ENCODE measurements at regions not wholly inside any gene's neighbourhood (a gene's known extent, or its start where the extent isn't known, plus 50 kb on each side); places are given as distances from the start of the nearest gene placed in this dataset.

- no peak for DNase-seq
Measured at GRCh38 chr11:90803366-90803765, 580.5 kb upstream of the CHORDC1 start.

- no peak for DNase-seq
Measured at GRCh38 chr11:90798769-90799168, 575.9 kb upstream of the CHORDC1 start.

- DNase-seq, result no peak
Measured at GRCh38 chr11:90795746-90796145, 572.9 kb upstream of the CHORDC1 start.

GRCh38 chr11:90788961-90789360 lies 566.1 kb upstream of the CHORDC1 start:
- DNase-seq, result no peak

GRCh38 chr11:90784241-90784814 lies 561.5 kb upstream of the CHORDC1 start:
- DNase-seq, result no peak

- DNase-seq, result no peak
Measured at GRCh38 chr11:90783111-90783510, 560.3 kb upstream of the CHORDC1 start.

GRCh38 chr11:90779098-90779497 lies 556.2 kb upstream of the CHORDC1 start:
- DNase-seq, result no peak

GRCh38 chr11:90775567-90776165 lies 552.8 kb upstream of the CHORDC1 start:
- DNase-seq, result no peak

- no peak for DNase-seq
Measured at GRCh38 chr11:90774727-90775566, 552.1 kb upstream of the CHORDC1 start.

- no peak for DNase-seq
Measured at GRCh38 chr11:90770007-90770406, 547.2 kb upstream of the CHORDC1 start.

- DNase-seq, result no peak
Measured at GRCh38 chr11:90766121-90766520, 543.3 kb upstream of the CHORDC1 start.

- DNase-seq, result no peak
Measured at GRCh38 chr11:90764691-90765090, 541.8 kb upstream of the CHORDC1 start.

GRCh38 chr11:90757849-90758494 lies 535.1 kb upstream of the CHORDC1 start:
- no peak for DNase-seq

- no peak for DNase-seq
Measured at GRCh38 chr11:90756617-90757016, 533.8 kb upstream of the CHORDC1 start.

GRCh38 chr11:90753546-90753945 lies 530.7 kb upstream of the CHORDC1 start:
- DNase-seq, result no peak

GRCh38 chr11:90747057-90747456 lies 524.2 kb upstream of the CHORDC1 start:
- DNase-seq, result no peak

- no peak for DNase-seq
Measured at GRCh38 chr11:90744169-90744568, 521.3 kb upstream of the CHORDC1 start.

GRCh38 chr11:90738799-90739198 lies 516.0 kb upstream of the CHORDC1 start:
- DNase-seq, result no peak

- no peak for DNase-seq
Measured at GRCh38 chr11:90737444-90738050, 514.7 kb upstream of the CHORDC1 start.

- no peak for DNase-seq
Measured at GRCh38 chr11:90732486-90732885, 509.6 kb upstream of the CHORDC1 start.

- no peak for DNase-seq
Measured at GRCh38 chr11:90723475-90723874, 500.6 kb upstream of the CHORDC1 start.

- DNase-seq, result peak; percentile 65
Measured at GRCh38 chr11:90722552-90723190, 499.8 kb upstream of the CHORDC1 start.

- DNase-seq, result no peak
Measured at GRCh38 chr11:90717522-90717921, 494.7 kb upstream of the CHORDC1 start.
